ENCODE measurements at regions not wholly inside any gene's neighbourhood (a gene's known extent, or its start where the extent isn't known, plus 50 kb on each side); places are given as distances from the start of the nearest gene placed in this dataset.

DNA sequence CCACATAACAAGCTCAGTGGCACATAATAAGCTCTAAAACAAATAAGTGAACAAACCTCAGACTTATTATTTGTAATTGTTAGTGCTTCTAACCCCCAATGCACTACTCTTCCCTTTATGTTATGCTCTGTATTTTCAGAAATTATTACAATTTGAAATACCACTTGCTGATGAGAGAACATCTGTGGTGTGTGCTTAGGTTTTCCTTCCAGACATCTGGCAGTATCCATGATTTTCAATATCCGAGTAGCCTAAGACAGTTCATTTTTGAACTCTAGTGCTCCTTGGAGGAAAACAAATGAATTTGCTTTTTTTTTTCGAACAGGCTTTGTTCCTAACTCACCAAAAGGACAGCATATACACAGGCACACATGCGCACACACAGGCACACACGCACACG, 278.7 kb upstream of the CLNK start:
- TF ChIP-seq, protein P1, sequence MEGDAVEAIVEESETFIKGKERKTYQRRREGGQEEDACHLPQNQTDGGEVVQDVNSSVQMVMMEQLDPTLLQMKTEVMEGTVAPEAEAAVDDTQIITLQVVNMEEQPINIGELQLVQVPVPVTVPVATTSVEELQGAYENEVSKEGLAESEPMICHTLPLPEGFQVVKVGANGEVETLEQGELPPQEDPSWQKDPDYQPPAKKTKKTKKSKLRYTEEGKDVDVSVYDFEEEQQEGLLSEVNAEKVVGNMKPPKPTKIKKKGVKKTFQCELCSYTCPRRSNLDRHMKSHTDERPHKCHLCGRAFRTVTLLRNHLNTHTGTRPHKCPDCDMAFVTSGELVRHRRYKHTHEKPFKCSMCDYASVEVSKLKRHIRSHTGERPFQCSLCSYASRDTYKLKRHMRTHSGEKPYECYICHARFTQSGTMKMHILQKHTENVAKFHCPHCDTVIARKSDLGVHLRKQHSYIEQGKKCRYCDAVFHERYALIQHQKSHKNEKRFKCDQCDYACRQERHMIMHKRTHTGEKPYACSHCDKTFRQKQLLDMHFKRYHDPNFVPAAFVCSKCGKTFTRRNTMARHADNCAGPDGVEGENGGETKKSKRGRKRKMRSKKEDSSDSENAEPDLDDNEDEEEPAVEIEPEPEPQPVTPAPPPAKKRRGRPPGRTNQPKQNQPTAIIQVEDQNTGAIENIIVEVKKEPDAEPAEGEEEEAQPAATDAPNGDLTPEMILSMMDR (IDR thresholded peaks at IDR 0.05), result no peak
- no peak for TF ChIP-seq POLR2A (IDR thresholded peaks at IDR 0.05; ENCODE audit: low read length)
- no peak for TF ChIP-seq JUN (IDR thresholded peaks at IDR 0.05)
- no peak for TF ChIP-seq NFE2L2 (conservative IDR thresholded peaks at IDR 0.05; ENCODE audit: low read length)
- TF ChIP-seq HOXA7 (CRISPR knock-in tag; IDR thresholded peaks at IDR 0.05), result no peak
- no peak for TF ChIP-seq RCOR1 (IDR thresholded peaks at IDR 0.05; ENCODE audit: low read depth, low read length)
- no peak for TF ChIP-seq CEBPB (IDR thresholded peaks at IDR 0.05)
- TF ChIP-seq, protein P2, sequence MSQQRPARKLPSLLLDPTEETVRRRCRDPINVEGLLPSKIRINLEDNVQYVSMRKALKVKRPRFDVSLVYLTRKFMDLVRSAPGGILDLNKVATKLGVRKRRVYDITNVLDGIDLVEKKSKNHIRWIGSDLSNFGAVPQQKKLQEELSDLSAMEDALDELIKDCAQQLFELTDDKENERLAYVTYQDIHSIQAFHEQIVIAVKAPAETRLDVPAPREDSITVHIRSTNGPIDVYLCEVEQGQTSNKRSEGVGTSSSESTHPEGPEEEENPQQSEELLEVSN (IDR thresholded peaks at IDR 0.05; ENCODE audit: borderline replicate concordance, low read depth), result no peak
- TF ChIP-seq EP300 (IDR thresholded peaks at IDR 0.05), result no peak

Measured in A549 (cell line).